A673 (cell line): ENCODE measurements at regions not wholly inside any gene's neighbourhood (a gene's known extent, or its start where the extent isn't known, plus 50 kb on each side); places are given as distances from the start of the nearest gene placed in this dataset.

ENCODE experiments used
- EZH2 ChIP-seq: fragments of 200-600 bp; sonication (generic); IDR thresholded peaks from 2 replicates; pipeline ENCODE4 v1.6.1; 2017; ENCODE audit warnings: borderline replicate concordance, low read depth, mild to moderate bottlenecking, mixed read lengths, antibody characterized with exemption, low read length; ENCODE audit not compliant: poor library complexity, severe bottlenecking
- TF ChIP-seq, protein P1 (sequence below): fragments of 300-800, 200-600 bp; sonication (generic); conservative IDR thresholded peaks from 2 replicates; pipeline ENCODE4 v1.5.1; 2017; ENCODE audit warnings: low read depth, mild to moderate bottlenecking, antibody characterized with exemption, low read length, moderate library complexity, mixed read lengths

DNA sequence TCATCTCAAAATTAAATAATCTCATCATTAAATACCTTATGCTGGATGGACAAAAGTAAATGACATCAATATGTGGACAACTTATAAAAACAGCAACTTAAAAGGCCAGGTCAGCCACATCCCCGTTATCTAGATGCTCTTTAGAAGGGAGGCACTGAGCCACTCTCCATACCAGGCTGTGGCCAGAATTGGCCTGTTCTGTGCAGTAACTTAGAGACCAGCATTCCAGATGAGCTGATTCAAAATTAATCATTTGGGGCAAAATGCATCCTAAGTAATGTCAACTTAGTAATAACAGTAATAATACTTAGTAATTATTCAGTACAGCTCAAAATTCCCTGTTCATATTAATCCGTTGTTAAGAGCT lies 373.6 kb downstream of the FBXW7 start:
- TF ChIP-seq, protein P1, sequence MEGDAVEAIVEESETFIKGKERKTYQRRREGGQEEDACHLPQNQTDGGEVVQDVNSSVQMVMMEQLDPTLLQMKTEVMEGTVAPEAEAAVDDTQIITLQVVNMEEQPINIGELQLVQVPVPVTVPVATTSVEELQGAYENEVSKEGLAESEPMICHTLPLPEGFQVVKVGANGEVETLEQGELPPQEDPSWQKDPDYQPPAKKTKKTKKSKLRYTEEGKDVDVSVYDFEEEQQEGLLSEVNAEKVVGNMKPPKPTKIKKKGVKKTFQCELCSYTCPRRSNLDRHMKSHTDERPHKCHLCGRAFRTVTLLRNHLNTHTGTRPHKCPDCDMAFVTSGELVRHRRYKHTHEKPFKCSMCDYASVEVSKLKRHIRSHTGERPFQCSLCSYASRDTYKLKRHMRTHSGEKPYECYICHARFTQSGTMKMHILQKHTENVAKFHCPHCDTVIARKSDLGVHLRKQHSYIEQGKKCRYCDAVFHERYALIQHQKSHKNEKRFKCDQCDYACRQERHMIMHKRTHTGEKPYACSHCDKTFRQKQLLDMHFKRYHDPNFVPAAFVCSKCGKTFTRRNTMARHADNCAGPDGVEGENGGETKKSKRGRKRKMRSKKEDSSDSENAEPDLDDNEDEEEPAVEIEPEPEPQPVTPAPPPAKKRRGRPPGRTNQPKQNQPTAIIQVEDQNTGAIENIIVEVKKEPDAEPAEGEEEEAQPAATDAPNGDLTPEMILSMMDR: no peak
- TF ChIP-seq EZH2: no peak
